ENCODE measurements at regions not wholly inside any gene's neighbourhood (a gene's known extent, or its start where the extent isn't known, plus 50 kb on each side); places are given as distances from the start of the nearest gene placed in this dataset.
A peak's percentile ranks its signal among the peaks of the same experiment; 100 is the strongest.
"Not testable (repeated sequence)": the region's sequence is repeated elsewhere in the genome, so short reads cannot be mapped to it uniquely, and the experiment has no call there.

- DNase-seq (ENCODE audit: low read depth) = no peak
Observed at GRCh38 chr1:185467122-185467521, 150.1 kb upstream of the IVNS1ABP start.

GRCh38 chr1:185464777-185465176 lies 147.7 kb upstream of the IVNS1ABP start:
- DNase-seq (ENCODE audit: low read depth) = no peak

- no peak for DNase-seq (ENCODE audit: low read depth)
Observed at GRCh38 chr1:185463433-185463832, 146.4 kb upstream of the IVNS1ABP start.

- DNase-seq (ENCODE audit: low read depth) = no peak
Observed at GRCh38 chr1:185463011-185463410, 146.0 kb upstream of the IVNS1ABP start.

GRCh38 chr1:185460723-185461122 lies 143.7 kb upstream of the IVNS1ABP start:
- DNase-seq (ENCODE audit: low read depth) = not testable (repeated sequence)

- no peak for DNase-seq (ENCODE audit: low read depth)
Observed at GRCh38 chr1:185459141-185459540, 142.1 kb upstream of the IVNS1ABP start.

- no peak for DNase-seq (ENCODE audit: low read depth)
Observed at GRCh38 chr1:185458670-185459069, 141.6 kb upstream of the IVNS1ABP start.

- peak; percentile 49 for DNase-seq (ENCODE audit: low read depth)
Observed at GRCh38 chr1:185453496-185454192, 136.6 kb upstream of the IVNS1ABP start.

- no peak for DNase-seq (ENCODE audit: low read depth)
Observed at GRCh38 chr1:185450917-185451316, 133.9 kb upstream of the IVNS1ABP start.

- no peak for DNase-seq (ENCODE audit: low read depth)
Observed at GRCh38 chr1:185450060-185450788, 133.2 kb upstream of the IVNS1ABP start.

- DNase-seq (ENCODE audit: low read depth) = no peak
Observed at GRCh38 chr1:185449378-185450059, 132.5 kb upstream of the IVNS1ABP start.

GRCh38 chr1:185448591-185449186 lies 131.6 kb upstream of the IVNS1ABP start:
- no peak for DNase-seq (ENCODE audit: low read depth)

- no peak for DNase-seq (ENCODE audit: low read depth)
Observed at GRCh38 chr1:185446131-185446530, 129.1 kb upstream of the IVNS1ABP start.

- no peak for DNase-seq (ENCODE audit: low read depth)
Observed at GRCh38 chr1:185445594-185445993, 128.6 kb upstream of the IVNS1ABP start.

- no peak for DNase-seq (ENCODE audit: low read depth)
Observed at GRCh38 chr1:185444676-185445075, 127.6 kb upstream of the IVNS1ABP start.

GRCh38 chr1:185442050-185442449 lies 125.0 kb upstream of the IVNS1ABP start:
- DNase-seq (ENCODE audit: low read depth) = no peak

GRCh38 chr1:185441605-185442004 lies 124.6 kb upstream of the IVNS1ABP start:
- peak; percentile 81 for DNase-seq (ENCODE audit: low read depth)

GRCh38 chr1:185440877-185441276 lies 123.8 kb upstream of the IVNS1ABP start:
- DNase-seq (ENCODE audit: low read depth) = no peak

- DNase-seq (ENCODE audit: low read depth) = no peak
Observed at GRCh38 chr1:185439727-185440415, 122.8 kb upstream of the IVNS1ABP start.

- no peak for DNase-seq (ENCODE audit: low read depth)
Observed at GRCh38 chr1:185438936-185439335, 121.9 kb upstream of the IVNS1ABP start.

GRCh38 chr1:185435696-185436379 lies 118.8 kb upstream of the IVNS1ABP start:
- no peak for DNase-seq (ENCODE audit: low read depth)
